CD4-positive, alpha-beta T cell (primary cell): ENCODE measurements at regions not wholly inside any gene's neighbourhood (a gene's known extent, or its start where the extent isn't known, plus 50 kb on each side); places are given as distances from the start of the nearest gene placed in this dataset.
"Not testable (repeated sequence)": the region's sequence is repeated elsewhere in the genome, so short reads cannot be mapped to it uniquely, and the experiment has no call there.

Source experiments
- ATAC-seq: fragments of 200-7000 bp; cut with Tn5 transposase; one replicate; pipeline ENCODE4 v1.10.0; 2022; ENCODE audit warnings: mild to moderate bottlenecking; ENCODE audit not compliant: poor library complexity
- CTCF ChIA-PET: fragments of 350-600 bp; sonication (Branson Sonifier 250); formaldehyde crosslinking; loops from one replicate; lab custom pipeline; 2021; ENCODE audit warnings: antibody characterized with exemption, inconsistent platforms; lab: Charles Lee
- POLR2A ChIA-PET: fragments of 350-600 bp; sonication (Branson Sonifier 250); formaldehyde crosslinking; loops from one replicate; lab custom pipeline; 2021; ENCODE audit warnings: antibody characterized with exemption, inconsistent platforms; lab: Charles Lee
- DNase-seq, 14 experiments: peaks; one replicate each; pipeline ENCODE4 v3.0.0-alpha.2; 2013 to 2020; ENCODE audit warnings: mixed read lengths in 2 of 14
- H3K27ac ChIP-seq, 2 donors: one replicate each; pipeline versions ENCODE4 v1.5.1 to v1.7.0; 2013; ENCODE audit warnings: low read length in 2 of 2, low read depth in 1 of 2, mild to moderate bottlenecking in 1 of 2
- H3K27me3 ChIP-seq, 2 experiments: 1 replicate in 1 of 2; 2 replicates in 1 of 2; pipeline versions ENCODE4 v1.6.1 to v1.7.0; 2013; ENCODE audit warnings: low read length in 2 of 2, control low read depth in 1 of 2, mild to moderate bottlenecking in 1 of 2, moderate library complexity in 1 of 2; ENCODE audit not compliant: insufficient read depth in 2 of 2, control insufficient read depth in 1 of 2
- H3K36me3 ChIP-seq: one replicate; pipeline ENCODE4 v1.6.1; 2013; ENCODE audit warnings: low read length, control low read depth; ENCODE audit not compliant: insufficient read depth
- H3K4me1 ChIP-seq: one replicate; pipeline ENCODE4 v1.6.1; 2013; ENCODE audit warnings: low read length, control low read depth; ENCODE audit not compliant: insufficient read depth
- H3K4me3 ChIP-seq: one replicate; pipeline ENCODE4 v1.5.1; 2013; ENCODE audit warnings: mild to moderate bottlenecking, low read length, moderate library complexity
- H3K9me3 ChIP-seq, 2 experiments: 1 replicate in 1 of 2; 2 replicates in 1 of 2; pipeline versions ENCODE4 v1.6.1 to v1.7.0; 2013; ENCODE audit warnings: low read length in 2 of 2, mild to moderate bottlenecking in 2 of 2, control low read depth in 1 of 2, moderate library complexity in 1 of 2; ENCODE audit not compliant: control insufficient read depth in 1 of 2, insufficient read depth in 1 of 2
- H3K27ac Mint-ChIP-seq: one replicate; pipeline ENCODE4 v1.8.0; 2020; ENCODE audit warnings: mixed read lengths
- H3K27me3 Mint-ChIP-seq: one replicate; pipeline ENCODE4 v1.8.0; 2021; ENCODE audit warnings: mixed read lengths
- H3K36me3 Mint-ChIP-seq: one replicate; pipeline ENCODE4 v1.8.0; 2021; ENCODE audit warnings: low read depth, mixed read lengths
- H3K4me1 Mint-ChIP-seq: one replicate; pipeline ENCODE4 v1.8.0; 2021; ENCODE audit warnings: low read depth, mixed read lengths
- H3K4me3 Mint-ChIP-seq: one replicate; pipeline ENCODE4 v1.8.0; 2020; ENCODE audit warnings: mild to moderate bottlenecking, mixed read lengths
- H3K9me3 Mint-ChIP-seq: one replicate; pipeline ENCODE4 v1.8.0; 2020; ENCODE audit warnings: mixed read lengths
- CTCF ChIP-seq: fragments of 200-600 bp; IDR thresholded peaks from one replicate; pipeline ENCODE4 v1.8.0; 2022; ENCODE audit warnings: antibody characterized with exemption, mild to moderate bottlenecking
- intact Hi-C, 2 experiments: fragments of 100-400 bp; cut with DNase I in 1 of 2; cut with micrococcal nuclease in 1 of 2; formaldehyde crosslinking; loops; one replicate each; pipeline versions ENCODE4 v1.15.1 to v1.9.0; 2023 to 2025; cut with DNase I, micrococcal nuclease

GRCh38 chr5:50325237-50325832, 115.8 kb downstream of the EMB start:
- no peak overlapping the region for H3K27ac ChIP-seq
- CTCF ChIA-PET, result no interaction called here
- POLR2A ChIA-PET, result no interaction called here
- no peak overlapping the region for H3K4me3 ChIP-seq
- no peaks in the 10 kb centered on the region for H3K9me3 ChIP-seq
- peak; percentile 88 for TF ChIP-seq CTCF
- no peaks in the 10 kb centered on the region for H3K36me3 Mint-ChIP-seq
- H3K36me3 ChIP-seq, result no peaks in the 10 kb centered on the region
- H3K4me1 Mint-ChIP-seq, result peaks cover 12% of the 10 kb centered on the region
- intact Hi-C loops, result no loop called here
- no peak overlapping the region for H3K27ac Mint-ChIP-seq
- no peak overlapping the region for H3K4me3 Mint-ChIP-seq
- DNase-seq, result peak in 4 of 14 experiments; percentile 8 to 57 (median 45)
- H3K27me3 Mint-ChIP-seq, result no peaks in the 10 kb centered on the region
- peaks cover 4% of the 10 kb centered on the region for H3K4me1 ChIP-seq
- no peaks in the 10 kb centered on the region for H3K27me3 ChIP-seq
- no peaks in the 10 kb centered on the region for H3K9me3 Mint-ChIP-seq
- no peak for ATAC-seq

GRCh38 chr5:50320131-50320749, 120.8 kb downstream of the EMB start:
- CTCF ChIA-PET, result no interaction called here
- intact Hi-C loops, result no loop called here

GRCh38 chr5:50318220-50318619, 122.9 kb downstream of the EMB start:
- no peaks in the 10 kb centered on the region for H3K36me3 ChIP-seq
- H3K4me3 ChIP-seq, result no peak overlapping the region
- no peak for DNase-seq
- no peak for ATAC-seq
- intact Hi-C loops, result no loop called here
- Mint-ChIP-seq H3K36me3 (no peaks in the 10 kb centered on the region), H3K27ac (no peak overlapping the region), H3K4me3 (no peak overlapping the region), H3K9me3 (no peaks in the 10 kb centered on the region), H3K27me3 (peaks cover 4% of the 10 kb centered on the region), H3K4me1 (no peaks in the 10 kb centered on the region)
- POLR2A ChIA-PET, result no interaction called here
- H3K4me1 ChIP-seq, result no peaks in the 10 kb centered on the region
- H3K27ac ChIP-seq, result no peak overlapping the region
- no peaks in the 10 kb centered on the region for H3K27me3 ChIP-seq
- no peak for TF ChIP-seq CTCF
- CTCF ChIA-PET, result no interaction called here
- no peaks in the 10 kb centered on the region for H3K9me3 ChIP-seq

More at GRCh38 chr5:50320131-50320749, 120.8 kb downstream of the EMB start:
- H3K27me3 ChIP-seq, result no peaks in the 10 kb centered on the region
- H3K36me3 Mint-ChIP-seq, result no peaks in the 10 kb centered on the region
- H3K27ac ChIP-seq, result no peak overlapping the region
- H3K27me3 Mint-ChIP-seq, result peaks cover 4% of the 10 kb centered on the region
- POLR2A ChIA-PET, result no interaction called here
- no peaks in the 10 kb centered on the region for H3K9me3 Mint-ChIP-seq
- H3K9me3 ChIP-seq, result no peaks in the 10 kb centered on the region
- no peaks in the 10 kb centered on the region for H3K4me1 Mint-ChIP-seq
- no peak overlapping the region for H3K27ac Mint-ChIP-seq
- H3K4me3 Mint-ChIP-seq, result no peak overlapping the region
- H3K4me3 ChIP-seq, result no peak overlapping the region
- DNase-seq (no peak), ATAC-seq (no peak)
- no peaks in the 10 kb centered on the region for H3K4me1 ChIP-seq
- TF ChIP-seq CTCF, result no peak
- H3K36me3 ChIP-seq, result no peaks in the 10 kb centered on the region

GRCh38 chr5:50306488-50306887, 134.6 kb downstream of the EMB start:
- H3K9me3 ChIP-seq, H3K27ac Mint-ChIP-seq, H3K4me3 Mint-ChIP-seq, H3K4me1 Mint-ChIP-seq, H3K27ac ChIP-seq, CTCF ChIA-PET, H3K27me3 Mint-ChIP-seq, DNase-seq, H3K36me3 ChIP-seq, H3K9me3 Mint-ChIP-seq, H3K4me1 ChIP-seq, POLR2A ChIA-PET, intact Hi-C loops, H3K27me3 ChIP-seq, ATAC-seq, H3K36me3 Mint-ChIP-seq, H3K4me3 ChIP-seq: not testable (repeated sequence)
